Body of pancreas (tissue), 4 donors: ENCODE measurements at regions not wholly inside any gene's neighbourhood (a gene's known extent, or its start where the extent isn't known, plus 50 kb on each side); places are given as distances from the start of the nearest gene placed in this dataset.

Experiments
- CTCF ChIP-seq, 7 experiments: fragments of 450-650 bp in 4 of 7; fragments of 200-600 bp in 3 of 7; sonication (generic) in 3 of 7; IDR thresholded peaks; one replicate each; pipeline ENCODE4 v1.5.1; 2016 to 2019; ENCODE audit warnings: antibody characterized with exemption in 7 of 7
- POLR2A ChIP-seq, 3 donors: fragments of 450-650 bp; IDR thresholded peaks; one replicate each; pipeline ENCODE4 v1.6.1; 2016; ENCODE audit warnings: antibody characterized with exemption in 3 of 3, mild to moderate bottlenecking in 2 of 3

GRCh38 chr7:120064565-120064964 lies 208.4 kb upstream of the KCND2 start:
- no peak for TF ChIP-seq CTCF (IDR thresholded peaks at IDR 0.05)
- TF ChIP-seq POLR2A (IDR thresholded peaks at IDR 0.05): no peak
